SK-MEL-5 (cell line): ENCODE measurements at regions not wholly inside any gene's neighbourhood (a gene's known extent, or its start where the extent isn't known, plus 50 kb on each side); places are given as distances from the start of the nearest gene placed in this dataset.
"Not testable (repeated sequence)": the region's sequence is repeated elsewhere in the genome, so short reads cannot be mapped to it uniquely, and the experiment has no call there.

Experiments used
- DNase-seq: peaks from one replicate; pipeline ENCODE4 v3.0.0-alpha.2; 2016; ENCODE audit warnings: low read depth, low spot score
- in situ Hi-C: cut with HindIII; loops from 2 replicates; pipeline ENCODE4 v1.10.0; 2016; ENCODE audit warnings: low sequenced_read_pairs, high pct_unique_total_duplicates, low pct_unique_long_range_greater_than_20kb

DNA sequence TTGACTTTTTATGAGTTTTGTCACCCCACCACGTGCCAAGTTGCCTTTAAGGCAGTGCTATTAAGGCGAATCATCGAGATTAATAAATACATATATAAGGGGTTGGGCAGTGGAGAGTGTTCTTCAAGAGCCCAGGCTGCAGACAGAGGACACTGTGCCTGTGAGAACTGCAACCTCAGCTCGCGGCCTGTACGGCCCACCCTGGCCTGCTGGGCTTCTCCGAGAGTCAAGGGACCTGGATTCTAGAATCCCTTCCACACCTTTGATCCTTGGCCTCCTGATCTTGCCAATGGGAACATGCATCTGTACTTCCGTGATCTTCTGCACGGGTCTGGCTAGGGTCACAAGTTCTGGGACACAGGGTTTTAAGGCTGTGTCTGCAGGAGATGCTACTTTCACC is 54.5 kb downstream of the IRX5 start:
- no peak for DNase-seq
- in situ Hi-C loops, result no loop called here

DNA sequence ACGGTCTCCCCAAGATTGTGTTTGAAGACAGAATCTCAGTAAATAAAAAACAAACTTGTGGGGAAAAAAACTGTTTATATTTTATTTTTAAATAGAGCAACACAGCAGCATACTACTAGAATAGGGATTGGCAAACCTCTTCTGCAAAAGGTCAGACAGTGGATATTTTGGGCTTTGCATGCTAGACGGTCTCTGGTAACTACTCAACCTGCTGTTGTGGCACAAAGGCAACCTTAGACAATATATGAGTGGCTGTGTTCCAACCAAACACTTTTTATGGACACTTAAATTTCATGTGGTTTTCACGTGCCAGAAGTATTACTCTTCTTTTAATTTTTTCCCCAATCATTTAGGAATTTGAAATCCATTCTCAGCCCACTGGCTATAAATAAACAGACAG is 55.0 kb downstream of the IRX5 start:
- in situ Hi-C loops, result no loop called here
- no peak for DNase-seq

DNA sequence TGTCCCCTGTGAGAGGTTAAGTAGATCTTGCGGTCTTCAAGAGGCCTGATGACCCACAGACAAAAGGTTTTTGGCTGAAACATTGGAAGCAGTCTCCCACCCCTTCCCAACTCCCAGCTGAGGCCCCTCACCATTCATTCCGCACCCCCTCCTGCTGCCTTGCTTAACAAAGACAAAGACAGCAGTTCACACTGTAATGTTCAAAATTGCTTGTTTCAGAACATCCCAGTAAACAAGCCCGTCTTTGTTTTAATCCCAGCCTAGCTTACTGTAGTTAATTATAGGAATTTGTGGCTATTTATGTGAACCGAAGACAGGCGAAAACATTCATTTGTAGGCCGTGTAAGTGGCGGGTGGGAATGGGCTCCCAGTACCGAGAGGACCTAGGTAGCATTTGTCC is 55.7 kb downstream of the IRX5 start:
- in situ Hi-C loops, result no loop called here

DNA sequence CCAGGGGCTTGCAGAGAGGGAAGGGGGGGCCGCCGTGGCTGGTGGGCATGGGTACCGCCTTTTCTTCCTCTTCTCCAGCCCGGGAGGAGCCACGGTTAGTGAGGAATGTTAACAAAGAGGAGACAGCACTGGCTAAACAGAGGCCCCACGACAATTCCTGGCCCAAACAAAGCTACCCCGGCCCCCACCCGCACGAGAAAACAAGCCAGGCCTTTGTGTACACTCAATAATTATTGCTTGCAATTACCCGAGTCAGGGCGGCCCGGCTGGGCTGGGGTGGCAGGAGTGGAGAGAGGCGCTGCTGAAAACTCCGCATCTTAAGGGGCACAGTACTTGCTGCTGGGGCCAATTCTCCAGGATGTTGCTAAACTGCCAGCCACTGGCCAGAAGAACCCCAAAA is 56.4 kb downstream of the IRX5 start:
- in situ Hi-C loops, result no loop called here
- no peak for DNase-seq

More for the DNA sequence above, 55.7 kb downstream of the IRX5 start:
- peak; percentile 70 for DNase-seq

DNA sequence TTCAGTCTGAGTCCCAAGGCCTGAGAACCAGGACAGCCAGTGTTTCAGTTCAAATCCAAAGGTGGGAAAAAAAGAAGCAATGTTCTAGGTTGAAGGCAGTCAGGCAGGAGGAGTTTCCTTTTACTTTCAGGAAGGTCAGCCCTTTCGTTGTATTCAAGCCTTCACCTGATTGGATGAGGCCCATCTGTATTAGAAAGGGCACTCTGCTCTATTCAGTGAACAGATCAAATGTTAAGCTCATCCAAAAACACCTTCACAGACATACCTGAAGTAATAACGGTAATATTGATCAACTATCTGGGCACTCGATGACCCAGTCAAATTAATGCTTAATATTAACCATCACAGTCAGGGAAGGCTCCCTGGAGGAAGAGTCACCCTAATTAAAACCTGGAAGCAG is 60.9 kb downstream of the IRX5 start:
- DNase-seq, result no peak
- in situ Hi-C loops, result no loop called here

DNA sequence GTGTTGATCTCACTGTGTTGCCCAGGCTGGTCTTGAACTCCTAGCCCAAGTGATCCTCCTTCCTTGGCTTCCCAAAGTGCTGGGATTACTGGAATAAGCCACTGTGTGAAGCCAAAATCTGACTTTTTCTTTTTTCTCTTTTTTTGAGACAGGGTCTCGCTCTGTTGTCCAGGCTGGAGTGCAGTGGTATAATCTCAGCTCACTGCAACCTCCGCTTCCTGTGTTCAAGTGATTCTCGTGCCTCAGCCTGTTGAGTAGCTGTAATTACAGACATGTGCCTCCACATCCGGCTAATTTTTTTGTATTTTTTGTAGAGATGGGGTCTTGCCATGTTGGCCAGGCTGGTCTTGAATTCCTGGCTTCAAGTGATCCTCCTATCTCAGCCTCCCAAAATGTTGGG is 61.3 kb downstream of the IRX5 start:
- in situ Hi-C loops, DNase-seq: not testable (repeated sequence)

DNA sequence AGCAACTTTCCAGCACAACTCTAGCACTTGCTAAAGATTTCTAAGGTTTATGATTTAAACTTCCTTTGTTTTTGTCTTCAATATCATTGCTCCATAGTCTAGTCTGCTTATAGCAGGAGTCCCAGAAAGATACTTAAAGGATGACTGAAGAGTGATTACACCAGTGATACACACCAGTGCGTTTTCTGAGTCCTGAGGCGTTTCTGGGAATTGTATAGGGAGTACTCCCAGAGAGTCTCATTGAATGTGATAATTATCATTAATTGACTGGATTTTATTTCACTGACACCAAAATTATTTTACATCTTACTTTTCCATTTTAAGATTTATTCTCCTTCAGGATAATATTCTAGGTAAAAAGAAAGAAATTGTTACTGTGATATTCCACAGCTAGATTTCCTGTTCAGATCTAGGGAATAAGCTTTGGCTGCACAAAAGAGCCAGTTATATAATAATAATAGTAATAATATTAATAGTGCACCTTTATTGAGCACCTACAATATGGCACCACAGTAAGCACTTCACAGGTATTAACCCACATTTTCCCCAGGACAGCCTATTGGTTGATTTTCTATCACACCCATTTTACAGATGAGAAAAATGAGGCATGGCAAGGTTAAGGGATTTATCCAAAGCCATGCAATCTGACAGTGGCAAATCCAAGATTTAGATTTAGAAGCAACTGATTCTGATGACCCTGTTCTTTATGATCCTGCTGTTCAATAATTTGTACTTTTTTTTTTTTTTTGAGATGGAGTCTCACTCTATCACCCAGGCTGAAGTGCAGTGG is 62.6 kb downstream of the IRX5 start:
- no peak for DNase-seq
- in situ Hi-C loops, result no loop called here

DNA sequence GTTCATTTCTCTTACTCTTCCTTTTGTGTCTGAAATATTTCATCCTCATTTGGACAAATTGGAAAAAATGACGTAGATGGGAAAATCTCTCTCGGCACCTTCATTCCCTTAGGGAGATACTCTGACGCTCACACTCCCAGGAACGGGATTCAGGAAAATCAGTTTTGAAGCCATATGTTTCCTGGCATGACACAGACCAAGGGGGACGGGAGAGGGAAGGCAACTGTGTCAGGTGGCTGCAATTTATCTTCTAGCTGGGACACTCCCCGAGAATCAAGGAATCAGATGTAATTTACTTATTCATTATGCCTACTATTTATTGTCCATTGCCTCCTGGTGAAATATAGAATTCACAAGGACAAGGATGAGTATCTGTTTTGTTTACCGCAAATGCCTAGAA is 65.5 kb downstream of the IRX5 start:
- DNase-seq, result no peak
- in situ Hi-C loops, result no loop called here

DNA sequence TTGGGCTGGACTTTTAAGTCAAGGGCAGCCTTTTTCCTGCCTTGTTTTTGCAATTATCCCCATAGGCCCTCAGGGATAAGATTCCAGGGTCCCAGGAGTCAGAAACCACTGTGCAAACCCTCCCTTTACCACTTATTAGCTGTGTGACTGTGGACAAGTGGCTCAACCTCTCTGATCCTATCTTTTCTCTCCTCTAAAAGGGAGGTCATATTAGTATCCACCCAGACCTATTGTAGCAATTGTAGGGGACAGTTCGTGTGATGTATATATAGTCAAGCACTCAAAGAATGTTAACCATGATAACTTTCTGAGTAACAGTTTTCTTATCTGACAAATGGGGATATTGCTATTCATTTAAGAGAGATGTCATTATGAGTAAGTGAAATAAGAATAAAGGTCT is 68.2 kb downstream of the IRX5 start:
- in situ Hi-C loops, result no loop called here
- DNase-seq, result no peak

DNA sequence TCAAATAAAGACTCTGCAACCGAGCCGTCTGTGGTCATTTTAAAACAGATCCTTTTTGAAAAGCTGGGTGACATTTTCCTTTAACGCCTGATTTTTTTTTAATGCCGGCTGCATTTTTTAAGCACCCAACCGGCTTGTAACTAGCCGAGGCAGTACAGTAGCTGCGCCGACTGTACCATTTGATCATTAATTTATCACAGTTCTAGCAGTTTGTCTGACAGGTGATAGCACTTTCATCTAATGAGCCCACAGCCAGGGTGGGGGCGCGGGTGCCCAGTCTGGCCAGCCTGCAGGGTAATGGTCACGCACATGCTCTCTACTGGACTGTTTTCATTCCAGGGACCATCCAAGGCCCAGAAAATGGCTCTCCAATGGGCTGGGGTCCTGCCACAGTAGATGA is 68.8 kb downstream of the IRX5 start:
- in situ Hi-C loops, result no loop called here
- DNase-seq, result no peak

DNA sequence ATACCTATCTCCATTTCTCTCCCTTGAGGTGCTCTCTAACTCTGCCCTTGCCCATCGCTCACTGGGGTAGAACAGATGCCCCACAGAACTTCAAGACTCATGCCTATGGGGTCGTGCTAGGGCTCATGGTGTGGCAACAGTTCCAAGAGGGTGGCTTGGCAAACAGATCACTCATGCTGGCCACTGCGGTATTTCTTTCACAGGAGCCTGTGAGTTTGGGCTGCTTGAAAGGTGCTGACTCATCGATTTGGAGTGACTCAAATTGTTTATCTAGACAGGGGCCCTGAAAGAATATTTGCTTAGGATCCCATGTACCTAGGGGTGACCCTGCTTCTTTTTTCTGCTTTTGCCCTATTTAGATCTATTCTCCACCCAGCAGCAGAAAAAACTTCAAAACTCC is 69.9 kb downstream of the IRX5 start:
- no peak for DNase-seq
- in situ Hi-C loops, result no loop called here

DNA sequence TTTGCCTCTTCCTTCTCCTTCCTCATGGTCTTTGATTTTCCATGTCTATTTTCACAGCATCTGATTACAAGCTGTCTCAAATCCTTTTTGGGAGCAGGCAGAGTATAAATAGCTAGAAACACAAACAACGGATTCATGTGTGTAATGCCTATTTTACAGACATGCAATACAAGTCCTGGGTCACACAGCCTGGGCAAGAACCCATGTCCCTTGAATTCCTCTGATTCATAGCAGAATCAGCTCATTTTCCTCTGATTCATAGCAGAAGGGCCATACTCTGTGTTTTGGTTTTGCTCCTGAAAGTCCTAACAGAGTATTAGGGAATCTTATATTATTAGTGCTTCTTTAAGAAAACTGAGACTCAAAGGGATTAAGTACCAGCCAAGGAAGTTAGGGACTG is 71.3 kb downstream of the IRX5 start:
- no peak for DNase-seq
- in situ Hi-C loops, result no loop called here

DNA sequence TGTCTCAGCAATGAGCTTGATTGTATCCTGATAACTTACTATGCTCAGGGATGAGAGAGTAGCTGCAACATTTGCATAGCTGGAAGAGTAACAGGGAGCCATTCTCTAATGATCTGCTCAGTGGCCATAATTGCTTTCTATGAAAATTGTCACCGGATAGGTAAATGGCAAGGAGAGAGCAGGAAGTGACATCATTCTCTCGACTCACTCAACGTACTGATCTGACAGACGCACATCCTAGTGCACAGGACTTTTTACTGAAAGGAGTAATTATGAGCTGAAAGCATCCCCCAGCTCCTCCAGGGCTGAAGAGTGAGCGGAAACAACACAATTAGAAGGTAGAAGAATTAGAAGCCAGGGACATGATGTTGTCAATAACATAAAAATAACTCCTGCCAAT is 71.8 kb downstream of the IRX5 start:
- in situ Hi-C loops, result no loop called here
- no peak for DNase-seq

DNA sequence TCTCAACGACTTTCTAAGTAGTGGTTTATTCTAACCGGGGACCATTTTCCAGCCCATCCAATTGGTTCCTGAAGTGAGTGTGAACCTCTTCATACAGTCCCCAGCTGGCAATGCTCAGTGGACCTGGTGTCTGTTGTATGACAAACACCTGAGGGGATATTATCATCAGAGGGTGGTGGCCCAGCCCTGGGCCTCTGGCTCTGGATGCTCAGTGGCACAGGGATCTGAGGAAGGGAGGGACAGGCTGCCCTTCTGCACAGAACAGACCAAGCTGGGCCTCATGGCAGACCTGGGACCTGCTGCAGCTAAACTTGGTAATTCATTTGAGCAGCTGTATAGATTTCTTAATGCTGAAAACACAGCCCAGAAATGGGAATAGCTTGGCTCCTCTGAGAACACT is 72.6 kb downstream of the IRX5 start:
- DNase-seq, result no peak
- in situ Hi-C loops, result no loop called here

DNA sequence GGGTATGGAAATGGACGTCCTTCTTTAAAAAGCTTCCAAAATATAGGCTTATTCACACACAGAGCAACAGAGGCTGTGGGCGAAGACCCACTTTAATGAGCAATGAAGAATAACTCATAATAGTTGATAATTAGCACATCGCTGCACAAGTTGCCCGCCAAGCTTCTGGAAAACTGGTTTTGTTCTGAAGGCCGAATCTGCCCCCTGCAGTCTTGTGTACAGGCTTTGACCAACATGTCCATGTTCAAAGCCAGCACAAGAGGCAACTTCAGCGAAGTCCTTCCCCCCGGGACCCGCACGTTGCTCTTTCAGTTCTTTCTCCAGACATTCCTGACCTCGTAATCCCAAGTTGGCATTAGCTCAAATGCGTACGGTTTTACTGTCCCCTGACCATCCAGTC is 73.3 kb downstream of the IRX5 start:
- in situ Hi-C loops, result no loop called here
- no peak for DNase-seq

DNA sequence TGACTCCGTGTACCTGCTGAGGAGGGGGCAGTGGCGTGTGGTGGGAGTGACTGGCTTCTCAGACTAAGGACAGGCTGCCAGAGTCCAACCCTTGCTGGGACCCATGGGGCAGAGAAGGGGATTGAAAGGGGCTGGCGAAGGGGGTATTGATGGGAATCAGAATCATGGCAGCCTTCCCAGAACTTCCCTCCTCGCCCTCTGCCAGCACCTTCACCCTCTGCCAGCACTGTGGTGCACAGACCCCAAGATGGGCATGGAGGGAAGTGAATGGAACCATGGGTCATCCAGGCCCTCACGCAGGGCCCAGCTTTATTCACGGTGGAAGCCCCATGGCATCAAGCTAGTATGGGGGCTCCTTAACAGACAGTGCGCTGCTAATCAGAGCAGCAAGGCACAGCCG is 76.8 kb downstream of the IRX5 start:
- DNase-seq, result no peak
- in situ Hi-C loops, result no loop called here

DNA sequence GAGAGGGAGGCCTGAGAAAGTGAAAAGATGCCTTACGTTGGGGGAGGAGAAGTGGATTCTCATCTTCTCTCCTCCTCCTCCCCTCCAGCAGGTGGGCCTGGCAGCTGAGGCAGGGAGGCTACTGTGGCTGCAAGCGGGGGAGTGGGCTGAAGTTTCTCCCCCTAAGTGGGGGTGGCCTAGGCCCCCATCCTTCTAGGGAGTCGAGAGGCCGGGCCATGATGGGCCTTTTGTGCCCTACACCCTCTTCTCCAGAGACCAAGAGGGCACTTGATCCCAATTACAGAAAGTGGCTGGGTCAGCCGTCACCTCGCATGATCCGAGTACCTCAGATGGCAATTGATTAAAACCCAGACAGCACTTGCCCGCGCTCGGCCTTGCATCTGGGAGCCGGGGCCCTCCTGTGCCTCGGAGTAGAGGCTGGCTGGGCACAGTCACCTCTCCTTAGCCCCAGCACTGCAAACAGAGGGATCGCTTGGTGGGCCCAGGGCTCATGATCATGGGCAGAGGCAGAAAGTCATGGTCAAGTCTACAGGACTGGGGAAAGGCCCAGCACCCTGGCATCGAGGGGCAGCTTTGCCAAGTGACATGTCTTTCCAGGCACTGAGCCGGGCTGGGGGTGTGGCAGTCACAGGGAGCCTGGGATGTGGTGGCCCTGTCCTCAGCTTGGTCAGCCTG is 78.3 kb downstream of the IRX5 start:
- in situ Hi-C loops, result no loop called here
- DNase-seq, result no peak

DNA sequence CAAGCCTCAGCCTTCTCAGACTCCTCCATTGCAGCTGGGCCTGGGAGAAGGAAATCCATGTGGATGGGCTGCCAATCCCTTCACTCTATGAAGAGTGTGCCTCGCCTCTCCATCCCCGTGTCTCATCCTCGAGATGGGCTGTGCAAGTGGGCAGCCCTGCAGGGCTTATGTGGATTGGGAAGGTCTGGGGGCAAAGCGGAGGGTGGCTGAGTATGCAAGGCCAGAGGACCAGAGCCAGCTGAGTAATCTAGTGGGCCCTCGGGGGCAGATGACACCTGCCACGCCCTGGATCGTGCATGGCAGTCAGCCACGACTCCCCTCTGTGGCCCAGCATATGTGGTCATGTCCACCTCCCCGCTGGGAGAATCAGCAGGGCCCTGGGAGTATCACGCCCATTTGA is 78.9 kb downstream of the IRX5 start:
- no peak for DNase-seq
- in situ Hi-C loops, result no loop called here

DNA sequence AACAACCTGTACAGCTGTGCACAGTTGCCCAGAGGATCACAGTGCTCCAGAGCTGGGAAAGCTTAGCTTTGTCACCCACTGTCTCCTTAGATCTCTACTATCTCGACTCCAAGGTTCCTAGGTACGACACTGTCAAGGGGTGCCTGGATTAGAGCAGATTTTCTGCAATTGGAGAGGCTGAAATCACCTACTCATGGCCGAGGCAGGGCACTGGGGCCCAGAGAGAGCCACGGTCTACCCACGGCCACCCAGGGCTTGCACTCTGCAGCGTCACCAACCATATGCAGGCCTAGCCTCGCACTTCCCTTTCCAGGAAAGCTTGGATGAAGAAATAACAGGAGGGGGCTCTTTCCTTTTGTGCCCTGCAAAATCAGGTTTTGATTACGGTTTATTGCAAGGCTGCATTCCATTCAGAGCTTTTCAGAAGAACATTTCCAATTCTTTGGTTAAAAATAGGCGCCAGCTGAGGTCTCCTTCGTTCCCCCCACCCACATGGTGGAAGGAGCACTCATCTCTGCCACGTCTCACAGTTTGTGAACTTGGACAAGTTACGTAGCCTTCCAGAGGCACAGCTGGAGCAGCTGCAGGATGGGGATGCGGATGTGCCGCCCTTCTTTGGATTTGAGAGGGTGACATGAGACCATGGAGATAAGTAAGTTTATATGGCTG is 80.0 kb downstream of the IRX5 start:
- no peak for DNase-seq
- in situ Hi-C loops, result no loop called here
